ENCODE measurements at regions not wholly inside any gene's neighbourhood (a gene's known extent, or its start where the extent isn't known, plus 50 kb on each side); places are given as distances from the start of the nearest gene placed in this dataset.

GRCh38 chr17:6346156-6346786 lies 88.7 kb downstream of the AIPL1 start:
- no peak for TF ChIP-seq CTCF (IDR thresholded peaks at IDR 0.05)
- no peak for TF ChIP-seq POLR2A (IDR thresholded peaks at IDR 0.05)

Measured in lower leg skin (tissue), 3 donors.